AG04449 (cell line): ENCODE measurements at regions not wholly inside any gene's neighbourhood (a gene's known extent, or its start where the extent isn't known, plus 50 kb on each side); places are given as distances from the start of the nearest gene placed in this dataset.

Experiments used
- CTCF ChIA-PET: fragments of 350-600 bp; formaldehyde crosslinking; extraction: SDS; loops from one replicate; lab custom pipeline; 2021; ENCODE audit warnings: antibody characterized with exemption; lab: Yijun Ruan, JAX
- POLR2A ChIA-PET: fragments of 400-600, 350-600 bp; formaldehyde crosslinking; extraction: SDS; loops from one replicate; lab custom pipeline; 2020; ENCODE audit warnings: antibody characterized with exemption, inconsistent platforms; lab: Yijun Ruan, JAX
- DNase-seq: peaks from one replicate; pipeline ENCODE4 v3.0.0-alpha.2; 2010; ENCODE audit warnings: low read depth, low spot score
- H3K4me3 ChIP-seq: 2 replicates; pipeline ENCODE4 v1.5.1; 2011; ENCODE audit warnings: low read depth, mild to moderate bottlenecking, control low read depth, low read length
- TF ChIP-seq, protein P1 (sequence below): IDR thresholded peaks from one replicate; pipeline ENCODE4 v1.5.1; 2011; ENCODE audit warnings: mild to moderate bottlenecking, moderate library complexity, low read length, control low read depth, inconsistent platforms; ENCODE audit not compliant: insufficient read depth; ENCODE audit errors: missing control alignments

DNA sequence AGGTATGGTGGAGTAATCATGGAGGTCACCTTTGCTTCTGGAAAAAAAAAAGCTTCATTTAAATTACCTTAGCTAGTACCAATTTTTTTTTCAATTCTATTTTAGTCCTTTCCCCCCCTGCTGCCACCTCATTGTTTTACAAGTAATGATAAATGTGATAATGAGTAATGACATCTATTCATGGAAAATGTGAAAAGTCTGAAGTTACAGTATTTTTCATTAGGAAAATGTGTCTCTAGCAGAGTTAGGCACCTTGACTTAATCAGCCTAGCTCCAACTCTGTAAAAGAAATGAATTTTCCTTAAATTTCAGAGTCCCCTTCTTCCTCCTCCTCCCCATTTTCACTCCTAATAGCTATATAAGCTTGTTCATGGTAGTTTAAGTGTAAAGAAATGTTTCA is 204.9 kb upstream of the USP25 start:
- TF ChIP-seq, protein P1, sequence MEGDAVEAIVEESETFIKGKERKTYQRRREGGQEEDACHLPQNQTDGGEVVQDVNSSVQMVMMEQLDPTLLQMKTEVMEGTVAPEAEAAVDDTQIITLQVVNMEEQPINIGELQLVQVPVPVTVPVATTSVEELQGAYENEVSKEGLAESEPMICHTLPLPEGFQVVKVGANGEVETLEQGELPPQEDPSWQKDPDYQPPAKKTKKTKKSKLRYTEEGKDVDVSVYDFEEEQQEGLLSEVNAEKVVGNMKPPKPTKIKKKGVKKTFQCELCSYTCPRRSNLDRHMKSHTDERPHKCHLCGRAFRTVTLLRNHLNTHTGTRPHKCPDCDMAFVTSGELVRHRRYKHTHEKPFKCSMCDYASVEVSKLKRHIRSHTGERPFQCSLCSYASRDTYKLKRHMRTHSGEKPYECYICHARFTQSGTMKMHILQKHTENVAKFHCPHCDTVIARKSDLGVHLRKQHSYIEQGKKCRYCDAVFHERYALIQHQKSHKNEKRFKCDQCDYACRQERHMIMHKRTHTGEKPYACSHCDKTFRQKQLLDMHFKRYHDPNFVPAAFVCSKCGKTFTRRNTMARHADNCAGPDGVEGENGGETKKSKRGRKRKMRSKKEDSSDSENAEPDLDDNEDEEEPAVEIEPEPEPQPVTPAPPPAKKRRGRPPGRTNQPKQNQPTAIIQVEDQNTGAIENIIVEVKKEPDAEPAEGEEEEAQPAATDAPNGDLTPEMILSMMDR: no peak
- ChIA-PET POLR2A (no interaction called here), CTCF (no interaction called here)
- no peak overlapping the region for H3K4me3 ChIP-seq
- DNase-seq: no peak

DNA sequence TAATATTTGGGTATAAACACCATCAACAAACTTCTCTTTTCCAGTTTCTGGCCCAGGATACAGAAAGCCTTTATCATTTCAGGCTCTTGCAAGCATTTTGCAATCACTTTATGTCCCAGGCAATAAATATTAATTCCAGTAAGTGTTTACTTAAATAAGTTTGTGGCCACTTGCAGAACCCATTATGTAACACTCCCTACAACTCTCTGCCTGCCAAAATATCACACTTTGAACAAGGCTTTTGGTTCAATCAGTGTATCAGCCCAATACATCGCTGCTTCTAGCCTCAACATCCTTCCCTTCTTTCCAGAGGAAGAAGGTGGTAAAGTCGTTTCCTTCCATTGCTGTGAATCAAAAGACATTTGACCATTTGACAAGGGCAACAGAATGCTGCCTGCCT is 203.0 kb upstream of the USP25 start:
- TF ChIP-seq, protein P1: no peak
- CTCF ChIA-PET: no interaction called here

DNA sequence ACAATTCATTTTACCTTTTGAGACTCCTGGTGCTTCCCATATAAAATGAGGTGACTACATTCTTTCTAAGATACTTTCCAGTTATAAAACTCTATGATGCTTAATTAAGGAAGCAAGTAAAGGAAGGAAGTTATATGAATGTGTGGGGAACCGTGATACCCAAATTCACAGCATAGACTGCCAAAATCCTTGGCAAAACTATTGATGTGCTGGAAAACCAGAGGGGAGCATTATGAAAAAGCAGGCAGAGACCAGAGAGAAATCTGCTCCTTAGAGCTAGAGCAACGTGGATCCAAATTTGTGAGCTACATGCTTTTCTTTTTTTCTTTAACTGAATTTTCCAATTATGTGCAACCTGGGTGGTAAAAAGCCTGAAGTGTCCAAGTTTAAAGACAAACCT is 201.4 kb upstream of the USP25 start:
- no peak for DNase-seq
- TF ChIP-seq, protein P1: no peak
- ChIA-PET CTCF (no interaction called here), POLR2A (no interaction called here)
- H3K4me3 ChIP-seq: no peak overlapping the region

More for the DNA sequence above, 203.0 kb upstream of the USP25 start:
- DNase-seq: no peak
- H3K4me3 ChIP-seq: no peak overlapping the region
- POLR2A ChIA-PET: no interaction called here

DNA sequence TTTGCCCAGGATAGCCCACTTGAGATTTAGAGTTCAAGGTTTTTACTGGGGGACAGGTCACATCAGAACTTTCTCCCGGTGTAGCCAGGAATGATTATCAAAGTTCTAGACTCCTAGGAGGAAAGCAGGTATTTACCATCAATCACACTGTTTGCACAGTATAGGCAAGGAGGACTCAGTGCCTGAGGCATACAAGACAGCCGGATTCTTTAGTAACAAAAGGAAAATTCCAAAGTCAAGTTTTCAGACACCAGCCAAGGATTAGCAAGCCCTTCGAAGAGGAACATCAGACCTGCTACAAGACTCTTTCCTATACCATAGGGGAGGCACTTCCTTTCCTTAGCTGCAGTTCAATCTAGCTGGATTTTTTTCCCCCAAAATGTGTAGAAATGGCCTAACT is 197.8 kb upstream of the USP25 start:
- no peak for DNase-seq
- CTCF ChIA-PET: no interaction called here
- H3K4me3 ChIP-seq: no peak overlapping the region
- TF ChIP-seq, protein P1: no peak
- POLR2A ChIA-PET: no interaction called here

DNA sequence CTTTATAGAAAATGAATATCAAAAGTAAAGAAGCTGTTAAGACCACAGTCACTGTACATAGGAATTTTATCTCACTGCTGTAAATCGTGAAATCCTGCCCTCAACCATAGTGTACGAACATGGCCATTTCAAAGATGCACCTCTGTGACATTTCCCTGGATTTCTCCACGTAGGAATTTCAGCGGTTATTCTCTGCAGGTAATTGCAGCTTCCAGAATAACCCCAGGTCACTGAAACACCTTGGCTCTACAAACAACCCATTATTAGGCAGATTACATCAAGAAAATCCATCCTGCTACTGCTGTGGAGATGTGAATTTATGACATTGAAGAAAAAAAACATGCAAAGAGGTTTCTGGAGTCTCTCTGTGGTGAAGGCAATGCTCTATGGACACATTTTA is 196.2 kb upstream of the USP25 start:
- TF ChIP-seq, protein P1: no peak
- DNase-seq: no peak
- no peak overlapping the region for H3K4me3 ChIP-seq
- ChIA-PET CTCF (interaction anchor here (1.3 kb wide), 2 partner anchors 9 to 20 kb away, joined by 3 to 4 read pairs; no protein-coding TSS in a partner anchor), POLR2A (no interaction called here)

DNA sequence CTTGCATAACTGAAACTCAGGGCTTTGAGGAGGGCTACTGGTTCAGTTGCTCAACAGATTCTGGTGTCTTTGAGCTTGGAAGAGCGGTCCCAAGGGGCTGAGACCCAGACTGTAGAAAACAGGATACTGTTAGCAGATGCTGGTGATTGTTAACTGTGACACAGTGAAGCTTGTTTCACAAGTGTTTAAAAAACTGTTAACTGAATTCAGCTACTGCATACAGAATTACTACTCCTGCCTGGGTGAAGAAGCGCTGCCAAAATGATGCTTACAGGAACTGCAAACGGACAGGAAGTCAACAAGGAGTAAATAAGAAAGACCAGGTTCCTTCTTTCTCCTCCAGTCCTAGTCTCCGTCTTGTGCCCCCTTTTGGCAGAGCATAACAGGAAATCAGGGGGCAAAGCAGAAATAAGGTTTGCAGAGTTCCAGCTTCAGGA is 195.3 kb upstream of the USP25 start:
- POLR2A ChIA-PET: interaction anchor here (0.8 kb wide), 1 partner anchor 379 kb away, joined by 3 read pairs; no protein-coding TSS in a partner anchor
- TF ChIP-seq, protein P1: no peak
- CTCF ChIA-PET: interaction anchor here (1.3 kb wide), 1 partner anchor 10 kb away, joined by 3 read pairs; no protein-coding TSS in a partner anchor
- DNase-seq: no peak
- no peak overlapping the region for H3K4me3 ChIP-seq
